HCT116 (cell line): ENCODE measurements at regions not wholly inside any gene's neighbourhood (a gene's known extent, or its start where the extent isn't known, plus 50 kb on each side); places are given as distances from the start of the nearest gene placed in this dataset.

Source experiments
- JUND ChIP-seq: IDR thresholded peaks from 2 replicates; pipeline ENCODE4 v1.6.1; 2012
- POLR2A ChIP-seq: IDR thresholded peaks from 2 replicates; pipeline ENCODE4 v1.7.0; 2011; ENCODE audit warnings: borderline replicate concordance; ENCODE audit not compliant: insufficient read depth, insufficient read length; ENCODE audit errors: extremely low read depth
- POLR2AphosphoS5 ChIP-seq: IDR thresholded peaks from 2 replicates; pipeline ENCODE4 v1.6.1; 2011; ENCODE audit warnings: mild to moderate bottlenecking, low read depth, low read length, moderate library complexity
- RAD21 ChIP-seq: IDR thresholded peaks from 2 replicates; pipeline ENCODE4 v1.6.1; 2012; ENCODE audit warnings: low read depth, mild to moderate bottlenecking
- YY1 ChIP-seq: IDR thresholded peaks from 2 replicates; pipeline ENCODE4 v1.6.1; 2011; ENCODE audit warnings: low read length, low read depth, moderate library complexity, mild to moderate bottlenecking; ENCODE audit not compliant: insufficient replicate concordance; ENCODE audit errors: extremely low read depth
- TF ChIP-seq, protein P1 (sequence below), 3 experiments: fragments of 200-600 bp in 1 of 3; sonication (generic) in 1 of 3; IDR thresholded peaks in 2 of 3; conservative IDR thresholded peaks in 1 of 3; 2 replicates each; pipeline ENCODE4 v1.5.1; 2012 to 2017; ENCODE audit warnings: low read depth in 2 of 3, low read length in 2 of 3, antibody characterized with exemption in 1 of 3, borderline replicate concordance in 1 of 3, control low read depth in 1 of 3, mild to moderate bottlenecking in 1 of 3, mixed read lengths in 1 of 3, mixed run types in 1 of 3, moderate library complexity in 1 of 3; ENCODE audit not compliant: insufficient read depth in 1 of 3

DNA sequence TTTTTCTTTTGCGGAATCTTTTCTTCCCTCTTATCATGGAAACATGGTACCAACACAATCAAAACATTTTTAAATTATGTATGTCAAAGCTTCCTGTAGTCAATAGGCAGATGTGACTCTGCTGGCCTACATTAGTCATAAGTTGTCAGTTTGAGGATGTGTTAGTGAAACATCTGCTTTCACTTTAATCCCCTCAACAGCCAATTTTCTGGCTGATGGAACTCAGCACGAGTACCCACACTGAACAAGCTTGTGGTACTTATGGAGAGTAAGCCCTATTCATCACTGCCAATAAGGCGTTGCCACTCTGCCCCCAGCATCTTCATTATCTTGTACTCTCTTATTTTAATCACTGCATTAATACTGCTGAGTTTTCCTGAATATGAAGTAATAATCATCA, 1034.4 kb downstream of the CDH9 start:
- TF ChIP-seq, protein P1, sequence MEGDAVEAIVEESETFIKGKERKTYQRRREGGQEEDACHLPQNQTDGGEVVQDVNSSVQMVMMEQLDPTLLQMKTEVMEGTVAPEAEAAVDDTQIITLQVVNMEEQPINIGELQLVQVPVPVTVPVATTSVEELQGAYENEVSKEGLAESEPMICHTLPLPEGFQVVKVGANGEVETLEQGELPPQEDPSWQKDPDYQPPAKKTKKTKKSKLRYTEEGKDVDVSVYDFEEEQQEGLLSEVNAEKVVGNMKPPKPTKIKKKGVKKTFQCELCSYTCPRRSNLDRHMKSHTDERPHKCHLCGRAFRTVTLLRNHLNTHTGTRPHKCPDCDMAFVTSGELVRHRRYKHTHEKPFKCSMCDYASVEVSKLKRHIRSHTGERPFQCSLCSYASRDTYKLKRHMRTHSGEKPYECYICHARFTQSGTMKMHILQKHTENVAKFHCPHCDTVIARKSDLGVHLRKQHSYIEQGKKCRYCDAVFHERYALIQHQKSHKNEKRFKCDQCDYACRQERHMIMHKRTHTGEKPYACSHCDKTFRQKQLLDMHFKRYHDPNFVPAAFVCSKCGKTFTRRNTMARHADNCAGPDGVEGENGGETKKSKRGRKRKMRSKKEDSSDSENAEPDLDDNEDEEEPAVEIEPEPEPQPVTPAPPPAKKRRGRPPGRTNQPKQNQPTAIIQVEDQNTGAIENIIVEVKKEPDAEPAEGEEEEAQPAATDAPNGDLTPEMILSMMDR (IDR thresholded peaks at IDR 0.05 in 2 of 3, conservative IDR thresholded peaks at IDR 0.05 in 1 of 3; ENCODE audit: borderline replicate concordance in 1 of 3, insufficient read depth in 1 of 3, low read depth in 2 of 3, low read length in 2 of 3) = no peak
- TF ChIP-seq YY1 (no peak), POLR2A (no peak), JUND (no peak), RAD21 (no peak), POLR2AphosphoS5 (no peak)
